ENCODE measurements at regions not wholly inside any gene's neighbourhood (a gene's known extent, or its start where the extent isn't known, plus 50 kb on each side); places are given as distances from the start of the nearest gene placed in this dataset.

DNA sequence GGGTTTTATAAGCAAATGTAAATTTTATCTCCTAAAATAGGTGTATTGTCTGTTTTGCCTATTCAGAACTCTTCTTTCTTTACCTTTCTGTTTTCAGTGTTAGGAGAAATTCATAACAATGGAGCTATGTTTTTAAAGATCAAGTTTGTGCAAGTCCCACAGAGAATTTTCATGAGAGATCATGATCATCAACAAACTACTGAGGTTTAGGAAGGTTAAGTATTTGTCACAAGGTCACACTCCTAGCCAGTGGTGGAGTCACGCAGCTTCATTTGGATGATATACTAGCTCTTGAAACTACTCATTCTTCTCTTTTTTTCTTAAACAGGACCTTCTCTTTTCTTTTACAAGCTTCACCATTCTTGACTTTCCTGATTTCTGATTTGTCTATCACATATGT is 892.6 kb upstream of the FRG1 start:
- no peak for DNase-seq

DNA sequence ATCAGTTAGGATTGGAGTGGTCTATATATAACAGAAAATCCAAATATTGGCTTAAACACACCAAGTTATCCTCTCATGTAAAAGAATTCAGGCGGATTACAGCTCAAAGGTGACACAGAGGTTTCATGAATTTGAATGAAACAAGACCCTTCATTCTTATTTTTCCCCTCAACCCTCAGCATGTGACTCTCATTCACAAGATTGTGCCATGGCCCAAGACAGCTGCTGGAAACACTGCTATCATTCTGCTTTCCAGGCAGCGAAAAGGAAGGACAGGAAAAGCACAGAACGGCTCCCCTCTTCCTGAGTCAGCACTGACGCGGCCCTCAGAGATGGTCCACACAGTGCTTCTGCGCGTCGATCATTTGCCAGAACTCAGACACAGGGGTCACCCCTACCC is 891.0 kb upstream of the FRG1 start:
- no peak for DNase-seq

DNA sequence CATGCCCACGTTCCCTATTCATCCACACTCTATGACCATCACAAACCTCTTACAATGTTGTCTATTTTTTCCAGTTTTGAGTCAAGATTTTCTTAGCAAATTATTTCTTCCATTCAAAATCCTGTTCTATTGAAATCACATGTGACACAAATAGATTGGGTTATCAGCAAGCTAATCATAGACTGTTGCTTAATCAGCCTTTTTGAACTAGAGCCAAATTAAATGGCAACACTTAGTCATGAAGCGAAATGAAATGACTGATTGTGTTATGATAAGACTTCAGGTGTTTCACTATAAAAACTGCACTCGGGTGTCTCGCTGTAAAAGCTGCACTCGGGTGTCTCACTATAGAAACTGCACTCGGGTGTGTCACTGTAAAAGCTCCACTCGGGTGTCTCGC is 890.0 kb upstream of the FRG1 start:
- no peak for DNase-seq

DNA sequence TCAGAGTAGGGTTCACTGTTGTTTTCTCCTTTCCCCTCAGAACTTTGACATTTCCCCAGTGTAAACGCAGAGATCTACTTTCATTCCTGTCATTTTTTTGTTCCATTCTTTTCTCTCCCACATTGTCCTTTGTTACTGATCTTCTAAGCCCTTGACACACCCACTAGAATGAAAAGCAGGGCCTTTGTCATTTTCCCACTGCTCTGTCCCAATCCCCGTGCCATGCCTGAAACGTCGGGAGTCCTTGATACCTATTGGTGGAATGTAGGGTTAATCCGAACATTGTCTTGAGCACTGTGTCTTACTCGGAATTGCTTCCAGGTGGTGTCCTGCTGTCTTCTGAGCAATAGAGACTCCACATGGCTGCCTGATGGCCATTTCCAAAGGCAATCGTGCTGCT is 887.1 kb upstream of the FRG1 start:
- no peak for DNase-seq

DNA sequence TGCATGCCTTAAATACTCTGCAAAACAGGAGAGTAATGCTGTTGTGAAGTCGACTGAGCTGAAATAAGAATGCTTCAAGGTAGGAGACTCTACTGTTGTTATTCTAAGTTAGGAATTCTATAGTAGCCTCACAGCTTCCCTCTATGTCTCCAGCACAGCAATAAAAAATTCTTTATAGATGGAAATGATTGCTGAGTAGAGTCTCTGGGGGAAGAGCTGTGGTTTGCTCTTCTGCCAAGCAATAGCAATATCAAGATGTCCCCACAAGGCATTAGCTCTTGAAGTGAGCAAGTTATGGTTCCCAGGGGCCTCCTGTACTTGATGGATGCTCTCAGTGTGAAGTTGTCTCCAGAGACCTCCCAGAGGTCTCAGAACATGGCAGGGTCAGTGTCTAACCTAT is 880.6 kb upstream of the FRG1 start:
- no peak for DNase-seq

DNA sequence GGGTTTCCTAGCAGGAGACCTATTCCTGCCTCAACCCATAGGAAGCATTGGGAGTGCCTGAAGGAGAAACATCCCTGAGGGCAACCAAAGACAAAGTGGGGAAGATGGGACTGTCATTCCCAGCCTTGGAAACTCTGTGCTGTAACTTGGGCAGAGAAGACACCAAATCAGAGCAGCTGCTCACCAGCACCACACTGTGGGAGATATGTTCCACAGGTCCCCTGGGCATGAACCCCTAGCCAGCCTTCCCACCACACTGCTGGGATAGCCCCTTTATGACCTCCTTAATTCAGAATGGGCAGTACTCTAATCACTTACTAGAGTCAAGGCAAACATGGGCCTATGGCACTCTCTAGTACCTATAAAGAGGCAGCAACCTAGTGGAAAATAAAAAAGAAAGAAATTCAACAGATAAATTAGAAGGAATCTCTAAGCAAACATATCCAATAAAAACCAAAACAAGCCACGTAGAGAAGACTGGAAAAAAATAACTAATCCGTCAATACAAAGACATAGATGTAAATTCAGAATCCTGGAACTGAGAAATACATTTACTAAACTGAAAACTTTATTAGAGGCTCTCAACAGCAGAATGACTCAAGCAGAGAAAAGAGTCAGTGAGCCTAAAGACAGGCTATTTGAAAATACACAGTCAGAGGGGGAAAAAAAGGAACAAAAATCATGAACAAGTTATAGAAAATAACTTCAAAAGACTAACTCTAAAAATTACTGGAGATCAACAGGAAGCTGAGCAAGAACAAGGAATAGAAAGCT is 878.4 kb upstream of the FRG1 start:
- no peak for DNase-seq

DNA sequence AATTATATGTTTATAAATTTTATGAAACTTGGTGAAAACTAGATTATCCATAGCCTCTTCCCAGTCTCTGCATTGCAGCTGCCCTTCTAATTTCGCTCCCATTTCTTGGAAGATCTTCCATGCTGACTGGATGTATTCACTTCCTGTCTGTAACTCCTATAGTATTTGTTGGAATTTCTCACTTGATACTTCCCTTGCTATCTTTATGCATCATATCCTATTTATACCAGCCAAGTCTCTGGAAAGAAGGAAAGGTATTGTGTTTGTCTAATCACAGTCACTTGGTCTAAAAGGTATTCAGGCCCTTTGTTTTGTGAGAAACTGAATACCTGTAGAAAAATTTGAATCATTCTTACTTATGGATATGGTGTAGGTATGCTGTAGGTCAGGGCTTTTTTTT is 870.9 kb upstream of the FRG1 start:
- DNase-seq: no peak

DNA sequence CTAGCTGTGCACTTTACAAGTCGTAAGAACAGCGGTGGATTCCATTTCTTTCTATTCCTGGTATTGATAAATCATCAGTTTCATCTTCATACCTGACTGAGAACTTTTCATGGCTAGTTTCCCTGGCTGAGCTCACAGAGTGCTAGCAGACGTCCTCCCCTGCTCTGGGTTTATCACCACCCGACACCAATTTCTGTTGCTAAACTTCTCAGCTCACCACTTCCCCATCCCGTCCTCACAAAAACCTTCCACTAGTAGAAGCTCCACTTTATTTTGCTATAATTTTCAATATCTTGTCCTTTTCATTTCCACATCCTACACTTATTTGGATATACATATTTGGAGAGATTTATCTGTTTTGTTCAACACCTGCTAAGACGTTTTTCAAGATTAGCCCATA is 869.4 kb upstream of the FRG1 start:
- DNase-seq: no peak

DNA sequence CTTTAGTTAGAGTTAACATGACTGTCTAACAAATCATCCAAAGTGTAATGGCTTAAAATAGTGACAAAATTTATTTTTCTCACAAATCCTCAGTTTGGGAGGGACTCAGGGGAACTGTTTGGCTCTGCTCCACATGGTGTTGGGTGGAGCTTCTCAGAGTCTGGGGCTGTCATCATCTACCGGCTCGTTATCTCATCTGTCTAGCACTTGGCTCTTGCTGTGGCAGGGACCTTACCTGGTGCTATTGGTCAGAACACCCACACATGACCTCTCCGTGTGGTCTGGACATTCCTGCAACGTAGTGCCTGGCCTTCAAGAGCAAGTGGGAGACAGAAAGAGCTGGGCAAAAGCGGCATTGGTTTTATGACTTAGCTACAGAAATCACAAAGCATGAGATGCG is 866.9 kb upstream of the FRG1 start:
- no peak for DNase-seq

DNA sequence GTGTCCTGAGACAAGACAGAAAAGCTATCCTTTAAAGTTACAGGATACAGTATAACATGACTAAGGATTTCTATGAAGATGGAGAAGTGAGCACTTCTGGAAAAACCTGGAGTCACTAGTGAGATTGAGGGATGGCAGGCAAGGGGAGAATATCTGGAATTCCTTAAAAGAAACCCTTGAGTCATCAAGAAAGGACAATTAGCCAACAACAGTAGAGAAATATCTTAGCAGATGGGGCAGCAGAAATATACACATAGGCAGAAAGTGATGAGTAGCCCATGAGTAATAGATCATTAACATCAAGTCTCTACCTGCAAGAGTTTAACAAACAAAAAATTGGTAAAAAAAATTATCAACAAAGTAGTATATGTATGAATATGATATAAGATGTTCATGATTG is 858.8 kb upstream of the FRG1 start:
- no peak for DNase-seq

DNA sequence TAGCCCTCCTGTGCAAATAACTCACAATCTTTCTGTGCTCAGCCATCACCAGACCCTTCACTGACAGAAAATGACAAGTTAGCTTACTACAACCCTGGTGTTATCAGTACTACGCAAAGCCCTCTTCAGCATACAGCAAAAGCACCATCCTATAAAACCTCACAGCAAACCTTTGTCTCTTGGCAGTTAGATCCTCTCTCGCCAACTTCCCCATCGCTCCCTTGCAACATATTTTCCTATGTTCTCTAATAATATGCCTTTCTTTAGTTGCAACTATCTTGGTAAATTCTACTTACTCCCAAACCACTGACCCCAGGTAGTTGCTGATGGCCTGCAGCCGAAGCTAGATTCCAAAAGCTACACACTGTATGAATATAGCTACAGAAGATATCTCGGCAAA is 856.9 kb upstream of the FRG1 start:
- DNase-seq: no peak

DNA sequence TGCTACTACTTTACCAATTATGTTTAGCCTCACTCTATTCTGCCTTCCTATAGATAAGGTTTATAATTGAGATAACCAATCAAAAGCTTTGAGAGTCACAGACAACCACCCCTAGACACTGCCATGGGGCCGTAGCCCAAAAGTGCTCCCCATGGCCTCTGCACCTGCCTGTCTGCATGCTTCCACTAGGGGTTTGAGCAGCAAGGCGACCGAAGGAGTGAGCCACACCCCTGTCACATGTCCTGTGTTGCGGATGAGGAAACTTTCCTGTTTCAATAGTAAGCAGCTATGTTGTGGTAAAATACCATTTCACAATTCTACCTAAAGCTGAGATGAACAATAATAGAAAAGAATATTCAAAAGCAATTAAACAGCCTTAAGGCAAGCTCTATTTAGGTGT is 856.0 kb upstream of the FRG1 start:
- no peak for DNase-seq

DNA sequence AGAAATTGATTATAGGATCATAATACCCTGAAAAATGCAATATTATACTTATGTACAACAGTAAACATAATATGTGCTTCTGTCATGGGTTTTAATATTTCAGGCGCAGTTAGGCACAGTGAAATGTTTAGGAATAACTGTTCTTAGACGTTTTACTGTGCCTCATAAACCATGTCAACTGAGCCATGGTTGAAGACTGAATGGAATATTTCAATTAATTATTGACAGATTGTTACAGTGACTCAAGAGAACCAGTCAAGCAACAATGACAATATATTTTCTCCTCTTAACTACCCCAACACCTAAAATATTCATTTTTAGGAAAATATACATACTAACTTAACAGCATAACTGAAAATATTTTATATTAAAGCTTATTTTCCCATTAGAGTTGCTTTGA is 852.7 kb upstream of the FRG1 start:
- DNase-seq: no peak

DNA sequence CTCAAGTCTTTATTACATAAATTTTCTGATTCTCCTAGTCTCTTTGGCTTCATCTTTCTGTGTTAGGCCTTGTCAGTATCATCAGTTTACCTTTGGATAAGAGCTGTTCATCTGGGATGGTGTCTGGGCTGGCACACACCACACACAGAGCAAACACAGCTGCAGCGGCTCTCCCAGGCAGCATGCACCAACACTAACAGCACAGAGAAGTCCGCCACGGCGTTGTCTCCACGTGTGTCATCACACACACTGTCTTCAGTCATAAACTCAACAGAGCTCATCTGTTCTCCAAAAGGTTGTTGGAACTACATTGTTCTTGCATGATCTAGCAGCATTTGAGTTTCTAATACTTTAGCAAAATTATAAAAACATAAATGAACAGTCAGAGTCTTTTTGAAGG is 851.9 kb upstream of the FRG1 start:
- DNase-seq: no peak

DNA sequence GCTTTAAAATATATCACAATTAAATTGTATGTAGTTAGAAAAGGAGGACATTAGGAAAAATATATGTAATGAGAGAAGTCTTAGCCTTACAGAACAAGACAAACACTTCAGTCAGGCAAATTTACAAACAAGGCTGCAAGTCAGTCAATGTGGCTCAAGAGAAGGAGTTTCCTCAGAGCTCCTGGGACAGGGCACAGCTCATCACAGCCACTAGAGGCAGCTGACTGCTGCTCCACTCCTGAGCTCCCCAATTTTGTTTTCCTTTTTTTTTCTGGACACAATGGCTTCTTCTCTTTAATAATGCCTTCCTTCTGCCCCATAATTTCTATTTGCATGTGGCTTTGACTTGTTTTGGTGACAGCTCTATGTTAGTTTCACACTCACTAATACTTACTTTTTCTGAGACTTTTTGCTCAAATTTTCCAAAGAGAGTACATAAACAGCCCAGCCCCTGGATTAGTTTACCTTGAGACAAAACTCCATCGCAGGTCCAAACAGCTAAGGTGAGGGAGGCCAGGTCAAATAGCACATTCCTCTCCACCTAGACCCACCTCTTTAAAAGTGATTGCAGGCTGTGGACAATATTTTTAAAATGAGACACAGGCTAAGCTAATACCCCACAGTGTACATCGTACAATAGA is 850.4 kb upstream of the FRG1 start:
- DNase-seq: no peak

DNA sequence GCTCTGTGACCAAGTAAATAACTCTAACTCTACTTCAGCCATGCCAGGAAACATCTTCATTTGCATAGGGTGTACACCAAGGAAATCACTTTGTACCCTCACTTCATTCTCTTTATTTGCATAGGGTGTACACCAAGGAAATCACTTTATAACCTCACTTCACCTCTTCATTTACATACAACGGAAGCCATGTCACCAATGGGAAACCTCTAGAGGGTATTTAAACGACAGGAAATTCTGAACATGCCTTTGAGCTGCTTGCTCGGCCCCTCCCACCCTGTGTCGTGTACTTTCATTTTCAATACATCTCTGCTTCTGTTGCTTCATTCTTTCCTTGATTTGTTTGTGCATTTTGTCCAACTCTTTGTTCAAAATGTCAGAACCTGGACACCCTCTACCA is 848.1 kb upstream of the FRG1 start:
- no peak for DNase-seq

DNA sequence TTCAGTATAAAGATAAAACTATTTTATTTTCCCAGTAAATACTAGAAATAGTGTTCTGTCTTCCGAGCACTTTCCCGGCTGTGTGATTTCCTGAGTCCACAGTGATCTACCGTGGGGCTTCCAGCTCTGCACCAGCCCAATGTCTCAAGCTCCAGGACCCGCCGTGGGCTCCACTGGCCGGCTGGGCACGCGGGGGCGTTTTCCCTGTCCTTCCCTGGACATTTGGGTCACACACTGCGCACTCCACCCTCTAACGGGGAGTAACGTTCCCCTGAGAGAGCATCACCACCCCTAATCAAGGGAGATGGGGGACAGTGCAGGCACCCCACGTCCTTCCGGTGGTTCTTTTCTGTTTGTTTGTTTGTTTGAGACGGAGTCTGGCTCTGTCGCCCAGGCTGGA is 844.6 kb upstream of the FRG1 start:
- no peak for DNase-seq

DNA sequence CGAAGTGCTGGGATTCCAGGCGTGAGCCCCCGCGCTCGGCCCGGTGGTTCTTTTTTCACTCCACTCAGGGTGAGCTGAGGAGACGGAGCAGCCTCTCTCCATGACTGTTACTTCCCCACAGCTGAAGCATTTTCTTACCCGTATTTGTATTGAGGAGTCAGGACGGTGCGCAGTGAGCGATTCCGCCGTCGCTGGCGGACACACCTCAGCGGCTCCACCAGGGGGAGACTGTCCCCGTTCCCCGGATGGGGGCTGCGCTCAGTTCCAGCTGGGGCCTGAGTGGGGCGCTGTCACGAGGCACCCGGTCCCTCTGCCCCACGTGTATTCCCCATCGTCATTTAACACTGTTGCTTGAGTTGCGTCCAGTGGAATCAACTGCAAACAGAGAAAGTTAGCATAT is 844.0 kb upstream of the FRG1 start:
- DNase-seq: no peak

DNA sequence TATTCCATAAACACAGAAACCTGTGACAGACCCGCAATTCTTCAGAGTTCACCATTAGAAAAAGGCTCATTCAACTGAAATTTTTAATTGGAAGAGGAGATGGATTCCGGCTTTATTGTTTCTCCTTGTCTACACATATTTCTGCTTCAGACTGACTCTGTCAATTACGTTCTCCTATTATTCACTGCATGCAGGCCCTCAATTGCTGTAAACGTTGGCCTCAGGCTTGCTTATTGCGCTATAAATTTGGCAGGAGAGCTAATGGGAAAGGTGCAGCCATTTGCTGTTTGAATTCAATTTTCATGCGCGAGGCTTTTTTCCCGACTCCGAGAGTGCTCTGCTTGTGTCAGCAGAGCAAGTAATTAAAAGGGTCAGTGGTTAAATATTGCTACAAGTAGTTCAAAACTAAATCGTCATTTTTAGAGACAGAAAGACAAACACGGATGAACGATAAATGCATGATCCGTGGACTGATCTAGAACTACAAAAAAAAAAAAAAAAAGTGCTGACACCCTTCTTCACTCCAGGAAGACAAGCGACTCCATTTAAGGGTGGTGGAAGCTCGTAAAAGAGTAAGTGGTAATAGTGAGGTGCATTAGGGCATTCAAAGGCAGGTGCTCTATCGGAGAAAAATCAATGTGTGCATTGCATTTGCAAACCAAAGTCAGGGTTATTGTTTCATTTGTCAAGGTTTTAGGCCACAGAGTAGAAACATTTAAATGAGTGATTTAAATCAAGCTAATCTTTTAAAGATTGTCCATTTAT is 841.6 kb upstream of the FRG1 start:
- DNase-seq: no peak

DNA sequence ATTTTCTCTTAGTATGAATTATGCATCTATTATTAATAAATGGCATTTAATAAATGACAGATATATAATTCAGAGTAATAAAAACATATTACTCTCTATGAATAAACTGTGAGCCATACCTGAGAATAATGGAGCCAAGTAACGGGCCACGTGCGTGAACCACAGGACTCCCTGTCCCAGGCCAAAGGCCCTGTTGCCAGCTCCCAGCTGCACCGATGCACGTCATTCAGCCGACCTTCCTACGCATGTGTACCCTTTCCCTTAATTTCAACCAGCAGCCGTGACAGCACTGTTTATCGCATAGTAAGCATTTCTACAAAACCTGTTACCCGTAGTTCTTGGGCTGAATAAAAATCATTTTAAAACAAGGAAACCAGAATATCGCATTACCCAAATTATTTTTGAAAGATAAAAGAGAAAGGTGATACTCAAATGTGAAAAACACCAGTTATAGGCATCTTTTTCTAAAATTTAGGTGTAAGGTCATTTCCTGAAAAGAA is 827.2 kb upstream of the FRG1 start:
- no peak for DNase-seq

DNA sequence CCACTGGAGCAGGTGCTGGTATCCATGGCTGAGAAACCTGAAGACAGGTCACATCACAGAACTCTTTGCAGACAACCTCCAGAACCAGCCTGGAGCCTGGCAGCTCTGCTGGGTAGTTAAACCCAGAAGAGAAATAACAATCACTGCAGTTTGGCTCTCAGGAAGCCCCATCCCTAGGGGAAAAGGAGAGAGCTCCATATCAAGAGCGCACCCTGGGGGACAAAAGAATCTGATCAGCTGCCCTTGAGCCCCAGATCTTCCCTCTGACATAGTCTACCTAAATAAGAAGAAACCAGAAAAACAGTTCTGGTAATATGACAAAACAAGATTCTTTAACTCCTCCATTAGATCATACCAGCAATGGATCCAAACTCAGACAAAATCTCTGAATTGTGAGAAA is 823.2 kb upstream of the FRG1 start:
- no peak for DNase-seq

DNA sequence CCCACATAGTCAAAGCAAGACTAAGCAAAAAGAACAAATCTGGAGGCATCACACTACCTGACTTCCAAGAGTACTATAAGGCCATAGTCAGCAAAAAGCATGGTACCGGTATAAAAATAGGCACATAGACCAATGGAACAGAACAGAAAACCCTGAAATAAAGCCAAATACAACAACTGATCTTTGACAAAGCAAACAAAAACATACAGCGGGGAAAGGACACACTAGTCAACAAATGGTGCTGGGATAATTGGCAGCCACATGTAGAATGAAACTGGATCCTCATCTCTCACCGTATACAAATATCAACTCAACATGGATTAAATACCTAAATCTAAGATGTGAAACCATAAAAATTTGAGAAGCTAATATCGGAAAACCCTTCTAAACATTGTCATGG is 819.3 kb upstream of the FRG1 start:
- DNase-seq: no peak

DNA sequence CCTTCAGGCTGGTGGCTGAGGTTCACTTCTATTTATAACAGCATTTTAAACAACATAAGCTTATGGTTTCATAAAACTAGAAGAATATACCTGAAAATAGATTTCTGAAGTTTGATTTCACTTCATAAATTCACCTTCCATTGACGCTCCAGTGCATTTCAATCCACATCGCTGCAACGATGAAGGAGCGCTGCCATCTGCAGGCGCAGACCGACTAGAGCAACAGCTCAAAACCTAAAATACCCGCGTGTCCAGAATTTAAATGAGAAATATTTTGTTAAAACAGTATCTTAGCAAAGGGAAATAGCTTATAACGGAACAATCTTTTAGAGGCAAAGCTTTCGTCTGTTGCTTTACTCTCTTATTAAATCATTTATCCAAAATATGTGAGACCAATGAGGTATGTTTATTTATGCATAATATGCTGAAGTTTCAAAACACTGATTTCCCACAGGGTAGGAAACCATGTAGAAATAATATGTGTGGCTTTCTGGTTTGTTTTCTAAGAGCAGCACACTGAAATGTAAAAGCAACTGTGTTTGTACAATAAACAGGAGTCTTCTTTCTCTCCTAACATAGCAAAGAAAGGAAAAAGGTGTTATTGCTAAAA is 816.4 kb upstream of the FRG1 start:
- DNase-seq: no peak

DNA sequence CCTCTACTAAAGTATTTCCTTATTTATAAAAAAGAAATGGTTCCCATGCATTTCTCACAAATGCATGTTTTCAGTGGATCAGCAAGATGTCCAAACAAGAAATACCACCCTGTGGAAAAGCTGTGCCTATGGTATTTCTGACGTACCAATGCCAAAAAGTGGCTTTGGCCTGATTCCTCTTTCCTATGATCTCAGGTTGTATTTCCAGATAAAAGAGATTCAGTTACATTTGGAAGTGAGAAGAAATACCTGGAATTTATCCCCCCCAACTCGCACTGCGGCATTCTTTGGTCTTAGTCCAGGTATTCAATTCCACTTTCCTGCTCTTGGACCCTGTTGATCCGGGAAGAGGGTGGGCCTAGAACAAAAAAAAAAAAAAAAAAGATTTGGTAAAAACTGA is 815.9 kb upstream of the FRG1 start:
- DNase-seq: no peak
